ENCODE measurements at regions not wholly inside any gene's neighbourhood (a gene's known extent, or its start where the extent isn't known, plus 50 kb on each side); places are given as distances from the start of the nearest gene placed in this dataset.

GRCh38 chr2:35416391-35417140 lies 939.0 kb upstream of the CRIM1 start:
- DNase-seq, result no peak

- no peak for DNase-seq
These were observed 939.6 kb upstream of the CRIM1 start for GRCh38 chr2:35415942-35416341.

- no peak for DNase-seq
These were observed 940.3 kb upstream of the CRIM1 start for GRCh38 chr2:35415282-35415681.

- DNase-seq, result no peak
These were observed 945.0 kb upstream of the CRIM1 start for GRCh38 chr2:35410431-35411061.

- DNase-seq, result no peak
These were observed 945.8 kb upstream of the CRIM1 start for GRCh38 chr2:35409762-35410161.

- DNase-seq, result no peak
These were observed 947.3 kb upstream of the CRIM1 start for GRCh38 chr2:35408320-35408719.

- no peak for DNase-seq
These were observed 963.7 kb upstream of the CRIM1 start for GRCh38 chr2:35391736-35392442.

GRCh38 chr2:35378791-35379190 lies 976.8 kb upstream of the CRIM1 start:
- DNase-seq, result no peak

- DNase-seq, result no peak
These were observed 980.7 kb upstream of the CRIM1 start for GRCh38 chr2:35374845-35375244.

GRCh38 chr2:35365859-35366258 lies 989.7 kb upstream of the CRIM1 start:
- DNase-seq, result no peak

GRCh38 chr2:35356332-35356731 lies 999.2 kb upstream of the CRIM1 start:
- DNase-seq, result no peak

- DNase-seq, result no peak
These were observed 1000.5 kb upstream of the CRIM1 start for GRCh38 chr2:35355056-35355455.

- no peak for DNase-seq
These were observed 1008.0 kb upstream of the CRIM1 start for GRCh38 chr2:35347561-35347960.

GRCh38 chr2:35343135-35343534 lies 1012.4 kb upstream of the CRIM1 start:
- no peak for DNase-seq

GRCh38 chr2:35339211-35339610 lies 1016.4 kb upstream of the CRIM1 start:
- no peak for DNase-seq

- DNase-seq, result no peak
These were observed 1017.7 kb upstream of the CRIM1 start for GRCh38 chr2:35337922-35338321.

- DNase-seq, result no peak
These were observed 1041.5 kb upstream of the CRIM1 start for GRCh38 chr2:35314049-35314448.

- no peak for DNase-seq
These were observed 1054.2 kb upstream of the CRIM1 start for GRCh38 chr2:35301369-35301768.

GRCh38 chr2:35298493-35298892 lies 1057.1 kb upstream of the CRIM1 start:
- no peak for DNase-seq

- no peak for DNase-seq
These were observed 1058.2 kb upstream of the CRIM1 start for GRCh38 chr2:35297403-35297802.

GRCh38 chr2:35294636-35295263 lies 1060.8 kb upstream of the CRIM1 start:
- no peak for DNase-seq

GRCh38 chr2:35293261-35293660 lies 1062.3 kb upstream of the CRIM1 start:
- DNase-seq, result no peak

- no peak for DNase-seq
These were observed 1063.4 kb upstream of the CRIM1 start for GRCh38 chr2:35292199-35292598.

GRCh38 chr2:35281702-35282101 lies 1073.9 kb upstream of the CRIM1 start:
- no peak for DNase-seq
